ENCODE measurements at regions not wholly inside any gene's neighbourhood (a gene's known extent, or its start where the extent isn't known, plus 50 kb on each side); places are given as distances from the start of the nearest gene placed in this dataset.

DNA sequence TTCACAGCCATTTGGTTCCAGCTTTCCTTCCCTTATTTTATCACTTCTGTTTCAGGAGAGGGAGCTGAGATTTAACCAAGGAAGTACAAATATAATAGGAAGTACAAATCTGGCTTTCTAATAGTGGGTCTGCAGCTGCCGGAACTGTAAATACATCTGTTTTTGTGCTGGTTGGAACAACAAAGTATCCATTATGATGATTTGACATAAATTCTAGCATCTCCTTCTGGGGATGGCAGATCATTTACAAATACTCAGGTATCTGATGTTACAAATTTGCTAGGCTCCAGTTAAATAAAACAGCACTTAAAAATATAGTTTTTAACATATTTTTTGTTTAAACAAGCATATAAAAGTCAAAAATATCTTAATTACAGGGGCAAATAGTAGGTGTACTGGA is 131.3 kb upstream of the SMIM21 start:
- CTCF ChIA-PET, result no interaction called here
- intact Hi-C loops (cut with micrococcal nuclease; ENCODE audit: unreplicated experiment), result no loop called here

DNA sequence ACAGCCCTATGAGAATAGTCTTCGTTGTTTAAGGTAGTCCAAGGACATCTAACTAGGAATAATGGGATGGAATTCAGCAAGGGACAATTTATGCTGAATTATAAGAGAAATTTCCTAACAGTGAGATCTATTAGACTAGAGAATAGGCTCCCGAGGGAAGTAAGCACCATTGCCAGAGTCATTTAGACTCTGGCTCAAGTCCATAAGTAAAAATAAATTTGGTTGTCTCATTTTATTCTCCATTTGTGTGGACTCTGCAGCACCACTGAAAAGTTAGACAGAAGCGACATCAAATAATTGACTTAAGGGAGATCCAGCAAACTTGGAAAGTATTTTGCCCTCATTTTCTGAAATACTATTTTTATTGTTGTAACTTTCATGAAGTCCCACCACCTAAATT is 129.3 kb upstream of the SMIM21 start:
- H3K4me2 ChIP-seq, result no peak overlapping the region
- POLR2A ChIA-PET (ENCODE audit: unreplicated experiment), result no interaction called here
- no peak for DNase-seq
- no peak overlapping the region for H3K4me3 ChIP-seq
- intact Hi-C loops (cut with micrococcal nuclease; ENCODE audit: unreplicated experiment), result no loop called here
- no peaks in the 10 kb centered on the region for H3K36me3 ChIP-seq (ENCODE audit: low read depth)
- no peaks in the 10 kb centered on the region for H3K4me1 ChIP-seq (replicated peaks; ENCODE audit: insufficient read depth)
- H3K27ac ChIP-seq, result no peak overlapping the region
- CTCF ChIA-PET, result no interaction called here
- no peaks in the 10 kb centered on the region for H3F3A ChIP-seq (ENCODE audit: insufficient read depth, low read depth)
- BruUV-seq (replicated peaks), result no TSS peak
- H2AFZ ChIP-seq, result no peak overlapping the region
- peaks cover 58% of the 10 kb centered on the region for H3K27me3 ChIP-seq (ENCODE audit: insufficient read depth, low read depth)
- TF ChIP-seq, protein P1, sequence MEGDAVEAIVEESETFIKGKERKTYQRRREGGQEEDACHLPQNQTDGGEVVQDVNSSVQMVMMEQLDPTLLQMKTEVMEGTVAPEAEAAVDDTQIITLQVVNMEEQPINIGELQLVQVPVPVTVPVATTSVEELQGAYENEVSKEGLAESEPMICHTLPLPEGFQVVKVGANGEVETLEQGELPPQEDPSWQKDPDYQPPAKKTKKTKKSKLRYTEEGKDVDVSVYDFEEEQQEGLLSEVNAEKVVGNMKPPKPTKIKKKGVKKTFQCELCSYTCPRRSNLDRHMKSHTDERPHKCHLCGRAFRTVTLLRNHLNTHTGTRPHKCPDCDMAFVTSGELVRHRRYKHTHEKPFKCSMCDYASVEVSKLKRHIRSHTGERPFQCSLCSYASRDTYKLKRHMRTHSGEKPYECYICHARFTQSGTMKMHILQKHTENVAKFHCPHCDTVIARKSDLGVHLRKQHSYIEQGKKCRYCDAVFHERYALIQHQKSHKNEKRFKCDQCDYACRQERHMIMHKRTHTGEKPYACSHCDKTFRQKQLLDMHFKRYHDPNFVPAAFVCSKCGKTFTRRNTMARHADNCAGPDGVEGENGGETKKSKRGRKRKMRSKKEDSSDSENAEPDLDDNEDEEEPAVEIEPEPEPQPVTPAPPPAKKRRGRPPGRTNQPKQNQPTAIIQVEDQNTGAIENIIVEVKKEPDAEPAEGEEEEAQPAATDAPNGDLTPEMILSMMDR (conservative IDR thresholded peaks at IDR 0.05), result no peak
- no peak for TF ChIP-seq EZH2 (IDR thresholded peaks at IDR 0.05; ENCODE audit: low read depth)
- H3K79me2 ChIP-seq (ENCODE audit: low read depth), result no peaks in the 10 kb centered on the region
- no peaks in the 10 kb centered on the region for H3K9me3 ChIP-seq (ENCODE audit: insufficient read depth, low read depth)
- H4K20me1 ChIP-seq (ENCODE audit: insufficient read depth), result no peaks in the 10 kb centered on the region
- H3K9me2 ChIP-seq (ENCODE audit: insufficient read depth), result no peaks in the 10 kb centered on the region

More for the DNA sequence above, 131.3 kb upstream of the SMIM21 start:
- Histone ChIP-seq H3K4me3 (no peak overlapping the region), H3K9me2 (ENCODE audit: insufficient read depth) (no peaks in the 10 kb centered on the region), H4K20me1 (ENCODE audit: insufficient read depth) (no peaks in the 10 kb centered on the region), H2AFZ (no peak overlapping the region), H3K27me3 (ENCODE audit: insufficient read depth, low read depth) (peaks cover 65% of the 10 kb centered on the region), H3K79me2 (ENCODE audit: low read depth) (no peaks in the 10 kb centered on the region), H3K4me1 (replicated peaks; ENCODE audit: insufficient read depth) (no peaks in the 10 kb centered on the region), H3K9me3 (ENCODE audit: insufficient read depth, low read depth) (no peaks in the 10 kb centered on the region), H3F3A (ENCODE audit: insufficient read depth, low read depth) (no peaks in the 10 kb centered on the region), H3K4me2 (no peak overlapping the region), H3K27ac (no peak overlapping the region), H3K36me3 (ENCODE audit: low read depth) (no peaks in the 10 kb centered on the region)
- no TSS peak for BruUV-seq (replicated peaks)
- POLR2A ChIA-PET (ENCODE audit: unreplicated experiment), result no interaction called here
- TF ChIP-seq EZH2 (IDR thresholded peaks at IDR 0.05; ENCODE audit: low read depth), result no peak
- TF ChIP-seq, protein P1 (conservative IDR thresholded peaks at IDR 0.05), result no peak
- no peak for DNase-seq

DNA sequence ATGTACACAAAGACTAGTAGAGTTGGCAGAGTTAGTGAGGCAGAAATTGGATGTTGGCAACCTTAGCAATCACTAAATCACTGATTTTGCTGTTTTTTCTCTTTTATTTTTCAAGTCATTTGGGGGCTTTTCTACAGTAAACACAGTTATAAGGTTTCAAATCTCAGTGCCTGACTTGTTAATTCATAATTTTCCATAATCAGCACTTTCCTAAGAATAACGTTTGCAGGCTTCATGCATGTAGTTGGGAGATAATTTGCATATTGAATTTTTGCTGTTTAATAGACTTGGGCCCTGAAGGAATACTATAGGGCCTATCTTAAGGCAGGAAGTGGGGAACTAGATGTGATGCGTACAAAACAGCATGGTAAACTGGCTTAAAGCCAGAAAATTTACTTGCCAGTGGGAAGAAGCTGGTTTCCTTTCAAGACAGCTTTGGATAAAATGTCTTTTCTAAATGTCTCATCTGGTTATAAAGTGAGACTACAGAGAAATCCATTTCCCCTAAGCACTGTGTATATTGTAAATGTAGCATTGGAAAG is 127.2 kb upstream of the SMIM21 start:
- no peaks in the 10 kb centered on the region for H3K9me3 ChIP-seq (ENCODE audit: insufficient read depth, low read depth)
- POLR2A ChIA-PET (ENCODE audit: unreplicated experiment), result no interaction called here
- H3K27me3 ChIP-seq (ENCODE audit: insufficient read depth, low read depth), result peaks cover 62% of the 10 kb centered on the region
- CTCF ChIA-PET, result no interaction called here
- no peak overlapping the region for H3K4me3 ChIP-seq
- H3F3A ChIP-seq (ENCODE audit: insufficient read depth, low read depth), result no peaks in the 10 kb centered on the region
- no peak for DNase-seq
- H3K36me3 ChIP-seq (ENCODE audit: low read depth), result no peaks in the 10 kb centered on the region
- no peak overlapping the region for H3K4me2 ChIP-seq
- no TSS peak for BruUV-seq (replicated peaks)
- H3K27ac ChIP-seq, result no peak overlapping the region
- no peaks in the 10 kb centered on the region for H3K4me1 ChIP-seq (replicated peaks; ENCODE audit: insufficient read depth)
- no peak for TF ChIP-seq EZH2 (IDR thresholded peaks at IDR 0.05; ENCODE audit: low read depth)
- TF ChIP-seq, protein P1 (conservative IDR thresholded peaks at IDR 0.05), result no peak
- H4K20me1 ChIP-seq (ENCODE audit: insufficient read depth), result no peaks in the 10 kb centered on the region
- no peak overlapping the region for H2AFZ ChIP-seq
- intact Hi-C loops (cut with micrococcal nuclease; ENCODE audit: unreplicated experiment), result no loop called here
- no peaks in the 10 kb centered on the region for H3K79me2 ChIP-seq (ENCODE audit: low read depth)
- H3K9me2 ChIP-seq (ENCODE audit: insufficient read depth), result no peaks in the 10 kb centered on the region
